Ovary (tissue), 3 donors: ENCODE measurements at regions not wholly inside any gene's neighbourhood (a gene's known extent, or its start where the extent isn't known, plus 50 kb on each side); places are given as distances from the start of the nearest gene placed in this dataset.

ENCODE experiments used
- CTCF ChIP-seq, 3 donors: fragments of 450-650 bp in 2 of 3; fragments of 200-600 bp in 1 of 3; IDR thresholded peaks; one replicate each; pipeline versions ENCODE4 v1.5.1 to v1.8.0; 2016 to 2022; ENCODE audit warnings: antibody characterized with exemption in 3 of 3, mild to moderate bottlenecking in 1 of 3
- POLR2A ChIP-seq: fragments of 450-650 bp; IDR thresholded peaks from one replicate; pipeline ENCODE4 v1.6.1; 2017; ENCODE audit warnings: antibody characterized with exemption, mild to moderate bottlenecking, moderate library complexity
- donor health status: DM: no; HTN: no; CAD: no.

- TF ChIP-seq POLR2A (no peak), CTCF (IDR thresholded peaks at IDR 0.05) (no peak)
Measured at GRCh38 chr16:16884451-16884850, 505.5 kb downstream of the NPIPA7 start.
